HFF-Myc (cell line): ENCODE measurements at regions not wholly inside any gene's neighbourhood (a gene's known extent, or its start where the extent isn't known, plus 50 kb on each side); places are given as distances from the start of the nearest gene placed in this dataset.

ENCODE experiments used
- DNase-seq: peaks from one replicate; pipeline ENCODE4 v3.0.0-alpha.2; 2011; ENCODE audit warnings: low read depth; ENCODE audit errors: extremely low read depth
- H3K4me3 ChIP-seq: replicated peaks from 2 replicates; pipeline ENCODE4 v1.5.1; 2011; ENCODE audit warnings: low read depth, mild to moderate bottlenecking, control low read depth, low read length
- CTCF ChIP-seq: IDR thresholded peaks from 2 replicates; pipeline ENCODE4 v1.5.1; 2012; ENCODE audit warnings: mild to moderate bottlenecking, low read depth, low read length, control low read depth; ENCODE audit errors: missing control alignments

DNA sequence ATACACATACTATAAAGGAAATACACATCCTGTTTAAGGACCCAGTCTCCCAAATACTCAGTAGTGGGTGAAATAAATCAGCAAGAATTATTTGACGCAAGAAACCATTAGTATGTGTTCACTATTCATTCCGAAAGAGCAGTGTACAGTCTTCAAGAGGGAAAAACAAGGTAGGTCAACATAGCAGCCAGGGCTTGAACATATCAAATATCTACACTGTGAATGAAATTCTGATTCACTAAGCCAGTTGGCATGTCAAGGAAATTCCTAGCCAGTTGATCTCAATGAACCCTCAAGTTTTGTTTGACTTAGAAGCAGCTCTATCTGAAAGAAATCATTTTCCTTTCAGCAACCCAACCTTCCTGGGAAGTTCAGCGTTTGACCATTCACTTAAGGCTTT lies 99.0 kb downstream of the CNTN3 start:
- no peak for TF ChIP-seq CTCF
- no peak for DNase-seq
- no peak overlapping the region for H3K4me3 ChIP-seq

DNA sequence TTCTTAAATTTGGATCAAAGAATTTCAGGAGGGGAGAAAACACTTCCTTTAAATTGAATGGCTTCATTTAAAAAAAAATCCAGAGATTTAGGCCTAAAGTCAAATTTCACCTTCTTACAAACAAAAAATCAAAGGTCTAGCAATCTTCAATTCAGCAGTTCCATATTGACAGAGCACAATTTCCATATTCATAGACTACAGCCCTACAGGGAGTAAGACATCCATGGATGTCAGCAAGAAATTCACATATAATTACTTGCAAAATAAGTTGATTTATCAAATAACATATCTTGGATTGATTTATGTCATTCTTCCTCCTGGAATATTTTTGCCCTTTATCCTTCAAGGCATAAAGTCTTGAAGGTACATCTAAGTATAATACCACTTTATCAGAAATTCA lies 103.4 kb downstream of the CNTN3 start:
- no peak for DNase-seq
- no peak for TF ChIP-seq CTCF

GRCh38 chr3:74510261-74510818 lies 104.1 kb downstream of the CNTN3 start:
- DNase-seq: no peak
- no peak for TF ChIP-seq CTCF
- H3K4me3 ChIP-seq: no peak overlapping the region

More for the DNA sequence above, 103.4 kb downstream of the CNTN3 start:
- no peak overlapping the region for H3K4me3 ChIP-seq

DNA sequence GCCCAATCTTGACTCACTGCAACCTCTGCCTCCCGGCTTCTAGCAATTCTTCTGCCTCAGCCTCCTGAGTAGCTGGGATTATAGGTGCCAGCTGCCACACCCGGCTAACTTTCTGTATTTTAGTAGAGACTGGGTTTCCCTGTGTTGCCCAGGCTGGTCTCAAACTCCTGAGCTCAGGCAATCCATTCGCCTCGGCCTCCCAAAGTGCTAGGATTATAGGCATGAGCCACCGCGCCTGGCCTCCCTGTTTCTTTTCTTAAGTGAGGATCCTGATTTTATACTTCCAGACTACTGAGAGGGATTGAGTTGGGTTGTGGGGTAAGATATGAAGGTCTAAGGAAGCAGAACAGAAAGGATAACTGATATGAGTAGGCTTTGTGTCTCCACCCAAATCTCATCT lies 106.8 kb downstream of the CNTN3 start:
- DNase-seq: no peak
- H3K4me3 ChIP-seq: no peak overlapping the region
- no peak for TF ChIP-seq CTCF

DNA sequence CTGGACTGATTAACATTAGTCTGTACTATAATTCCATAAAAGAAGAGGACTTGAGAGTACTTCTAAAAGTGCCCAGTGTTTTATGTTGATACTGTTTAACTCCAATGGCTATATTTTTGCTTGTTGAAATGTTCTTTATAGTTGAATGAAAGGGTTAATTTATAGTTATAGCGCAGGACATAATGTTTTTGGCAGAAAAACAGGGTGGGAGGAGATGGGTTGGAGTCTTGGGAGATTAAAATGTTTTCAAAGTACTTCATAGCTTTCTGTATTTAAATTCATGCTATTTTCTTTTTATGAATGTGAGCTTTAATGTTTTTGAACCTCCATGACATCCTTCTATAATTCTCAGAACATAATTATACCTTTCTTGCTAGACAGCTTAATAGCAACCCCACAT lies 108.2 kb downstream of the CNTN3 start:
- H3K4me3 ChIP-seq: no peak overlapping the region
- TF ChIP-seq CTCF: no peak
- DNase-seq: no peak

DNA sequence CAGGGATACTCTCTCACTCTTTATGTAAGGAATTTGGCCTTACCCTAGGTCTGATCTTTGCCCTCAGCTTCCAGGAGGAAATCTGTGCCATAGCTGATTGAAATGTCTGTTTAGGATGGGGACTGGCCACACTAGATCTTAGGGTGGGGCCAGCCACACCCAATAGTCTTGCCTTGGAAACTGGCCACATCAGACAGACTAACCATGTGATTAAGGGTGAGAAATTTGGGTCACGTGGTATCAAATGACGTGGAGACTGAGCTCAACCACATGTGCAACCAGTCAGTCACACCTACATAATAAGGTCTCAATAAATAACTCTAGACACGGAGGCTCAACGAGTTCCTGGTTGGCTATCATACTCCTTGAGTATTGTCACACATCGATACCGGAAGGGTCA lies 113.5 kb downstream of the CNTN3 start:
- no peak for TF ChIP-seq CTCF
- peak; percentile 0 for DNase-seq
- no peak overlapping the region for H3K4me3 ChIP-seq

GRCh38 chr3:74500257-74500656 lies 114.2 kb downstream of the CNTN3 start:
- TF ChIP-seq CTCF: no peak
- H3K4me3 ChIP-seq: no peak overlapping the region
- DNase-seq: no peak
